ENCODE measurements at regions not wholly inside any gene's neighbourhood (a gene's known extent, or its start where the extent isn't known, plus 50 kb on each side); places are given as distances from the start of the nearest gene placed in this dataset.

- DNase-seq, result no peak
- no peak for FAIRE-seq
- Histone ChIP-seq H3K27me3 (ENCODE audit: control insufficient read depth in 3 of 3, insufficient read depth in 3 of 3, low read length in 3 of 3) (no peaks in the 10 kb centered on the region), H3K9me3 (ENCODE audit: control insufficient read depth in 2 of 2, insufficient read depth in 1 of 2, low read depth in 1 of 2, low read length in 1 of 2) (no peaks in the 10 kb centered on the region), H3K36me3 (ENCODE audit: control insufficient read depth in 3 of 3, insufficient read depth in 2 of 3, low read depth in 1 of 3, low read length in 3 of 3) (no peaks in the 10 kb centered on the region), H3K4me3 (ENCODE audit: low read depth in 1 of 3, low read length in 3 of 3) (no peak overlapping the region), H3K27ac (ENCODE audit: low read depth in 1 of 3, low read length in 2 of 3) (no peak overlapping the region), H3K4me1 (ENCODE audit: control insufficient read depth in 3 of 3, insufficient read depth in 2 of 3, low read depth in 1 of 3, low read length in 2 of 3) (no peaks in the 10 kb centered on the region)
These were observed 411.1 kb upstream of the SPOCK3 start for GRCh38 chr4:167645358-167645757.

GRCh38 chr4:167652267-167652666 lies 418.0 kb upstream of the SPOCK3 start:
- Histone ChIP-seq H3K9me3 (ENCODE audit: control insufficient read depth in 2 of 2, insufficient read depth in 1 of 2, low read depth in 1 of 2, low read length in 1 of 2) (peaks cover 0 to 4% of the 10 kb centered on the region in 2 donors), H3K36me3 (ENCODE audit: control insufficient read depth in 3 of 3, insufficient read depth in 2 of 3, low read depth in 1 of 3, low read length in 3 of 3) (no peaks in the 10 kb centered on the region), H3K4me1 (ENCODE audit: control insufficient read depth in 3 of 3, insufficient read depth in 2 of 3, low read depth in 1 of 3, low read length in 2 of 3) (no peaks in the 10 kb centered on the region), H3K27me3 (ENCODE audit: control insufficient read depth in 3 of 3, insufficient read depth in 3 of 3, low read length in 3 of 3) (no peaks in the 10 kb centered on the region), H3K4me3 (ENCODE audit: low read depth in 1 of 3, low read length in 3 of 3) (no peak overlapping the region), H3K27ac (ENCODE audit: low read depth in 1 of 3, low read length in 2 of 3) (no peak overlapping the region)
- DNase-seq, result no peak
- WGBS, 3 donors, result 61 to 70% (median 67%) methylated on average over 4 of the region's 4 CpGs
- no peak for FAIRE-seq

GRCh38 chr4:167688660-167689142 lies 403.6 kb upstream of the ANXA10 start:
- DNase-seq (no peak), FAIRE-seq (no peak)
- H3K4me1 ChIP-seq (ENCODE audit: control insufficient read depth in 3 of 3, insufficient read depth in 2 of 3, low read depth in 1 of 3, low read length in 2 of 3), result no peaks in the 10 kb centered on the region
- H3K9me3 ChIP-seq (ENCODE audit: control insufficient read depth in 2 of 2, insufficient read depth in 1 of 2, low read depth in 1 of 2, low read length in 1 of 2), result no peaks in the 10 kb centered on the region
- no peak overlapping the region for H3K27ac ChIP-seq (ENCODE audit: low read depth in 1 of 3, low read length in 2 of 3)
- no peaks in the 10 kb centered on the region for H3K27me3 ChIP-seq (ENCODE audit: control insufficient read depth in 3 of 3, insufficient read depth in 3 of 3, low read length in 3 of 3)
- H3K36me3 ChIP-seq (ENCODE audit: control insufficient read depth in 3 of 3, insufficient read depth in 2 of 3, low read depth in 1 of 3, low read length in 3 of 3), result no peaks in the 10 kb centered on the region
- WGBS, 3 donors, result 71 to 80% (median 75%) methylated on average over 9 of the region's 9 CpGs
- H3K4me3 ChIP-seq (ENCODE audit: low read depth in 1 of 3, low read length in 3 of 3), result no peak overlapping the region

- no peak overlapping the region for H3K4me3 ChIP-seq (ENCODE audit: low read depth in 1 of 3, low read length in 3 of 3)
- H3K27ac ChIP-seq (ENCODE audit: low read depth in 1 of 3, low read length in 2 of 3), result no peak overlapping the region
- H3K4me1 ChIP-seq (ENCODE audit: control insufficient read depth in 3 of 3, insufficient read depth in 2 of 3, low read depth in 1 of 3, low read length in 2 of 3), result no peaks in the 10 kb centered on the region
- H3K9me3 ChIP-seq (ENCODE audit: control insufficient read depth in 2 of 2, insufficient read depth in 1 of 2, low read depth in 1 of 2, low read length in 1 of 2), result no peaks in the 10 kb centered on the region
- FAIRE-seq (no peak), DNase-seq (no peak)
- no peaks in the 10 kb centered on the region for H3K36me3 ChIP-seq (ENCODE audit: control insufficient read depth in 3 of 3, insufficient read depth in 2 of 3, low read depth in 1 of 3, low read length in 3 of 3)
- H3K27me3 ChIP-seq (ENCODE audit: control insufficient read depth in 3 of 3, insufficient read depth in 3 of 3, low read length in 3 of 3), result no peaks in the 10 kb centered on the region
These were observed 389.9 kb upstream of the ANXA10 start for GRCh38 chr4:167702391-167702790.

- Histone ChIP-seq H3K9me3 (ENCODE audit: control insufficient read depth in 2 of 2, insufficient read depth in 1 of 2, low read depth in 1 of 2, low read length in 1 of 2) (no peaks in the 10 kb centered on the region), H3K36me3 (ENCODE audit: control insufficient read depth in 3 of 3, insufficient read depth in 2 of 3, low read depth in 1 of 3, low read length in 3 of 3) (no peaks in the 10 kb centered on the region), H3K4me1 (ENCODE audit: control insufficient read depth in 3 of 3, insufficient read depth in 2 of 3, low read depth in 1 of 3, low read length in 2 of 3) (no peaks in the 10 kb centered on the region), H3K4me3 (ENCODE audit: low read depth in 1 of 3, low read length in 3 of 3) (no peak overlapping the region), H3K27me3 (ENCODE audit: control insufficient read depth in 3 of 3, insufficient read depth in 3 of 3, low read length in 3 of 3) (no peaks in the 10 kb centered on the region), H3K27ac (ENCODE audit: low read depth in 1 of 3, low read length in 2 of 3) (no peak overlapping the region)
- WGBS, 3 donors, result 54 to 76% (median 70%) methylated on average over 5 of the region's 5 CpGs
- no peak for FAIRE-seq
- no peak for DNase-seq
These were observed 380.8 kb upstream of the ANXA10 start for GRCh38 chr4:167711517-167711916.

GRCh38 chr4:167713756-167714155 lies 378.6 kb upstream of the ANXA10 start:
- H3K4me3 ChIP-seq (ENCODE audit: low read depth in 1 of 3, low read length in 3 of 3), result no peak overlapping the region
- WGBS, 3 donors, result 73 to 89% (median 81%) methylated on average over 1 of the region's 1 CpG
- H3K27ac ChIP-seq (ENCODE audit: low read depth in 1 of 3, low read length in 2 of 3), result no peak overlapping the region
- FAIRE-seq, result no peak
- no peaks in the 10 kb centered on the region for H3K27me3 ChIP-seq (ENCODE audit: control insufficient read depth in 3 of 3, insufficient read depth in 3 of 3, low read length in 3 of 3)
- no peaks in the 10 kb centered on the region for H3K4me1 ChIP-seq (ENCODE audit: control insufficient read depth in 3 of 3, insufficient read depth in 2 of 3, low read depth in 1 of 3, low read length in 2 of 3)
- no peaks in the 10 kb centered on the region for H3K36me3 ChIP-seq (ENCODE audit: control insufficient read depth in 3 of 3, insufficient read depth in 2 of 3, low read depth in 1 of 3, low read length in 3 of 3)
- no peak for DNase-seq
- no peaks in the 10 kb centered on the region for H3K9me3 ChIP-seq (ENCODE audit: control insufficient read depth in 2 of 2, insufficient read depth in 1 of 2, low read depth in 1 of 2, low read length in 1 of 2)

- Histone ChIP-seq H3K27me3 (ENCODE audit: control insufficient read depth in 3 of 3, insufficient read depth in 3 of 3, low read length in 3 of 3) (no peaks in the 10 kb centered on the region), H3K27ac (ENCODE audit: low read depth in 1 of 3, low read length in 2 of 3) (no peak overlapping the region), H3K9me3 (ENCODE audit: control insufficient read depth in 2 of 2, insufficient read depth in 1 of 2, low read depth in 1 of 2, low read length in 1 of 2) (no peaks in the 10 kb centered on the region), H3K36me3 (ENCODE audit: control insufficient read depth in 3 of 3, insufficient read depth in 2 of 3, low read depth in 1 of 3, low read length in 3 of 3) (no peaks in the 10 kb centered on the region), H3K4me1 (ENCODE audit: control insufficient read depth in 3 of 3, insufficient read depth in 2 of 3, low read depth in 1 of 3, low read length in 2 of 3) (no peaks in the 10 kb centered on the region), H3K4me3 (ENCODE audit: low read depth in 1 of 3, low read length in 3 of 3) (no peak overlapping the region)
- no peak for FAIRE-seq
- DNase-seq, result no peak
- 49 to 69% (median 68%) methylated on average over 1 of the region's 1 CpG for WGBS, 3 donors
These were observed 377.2 kb upstream of the ANXA10 start for GRCh38 chr4:167715176-167715575.

GRCh38 chr4:167717495-167717894 lies 374.8 kb upstream of the ANXA10 start:
- no peaks in the 10 kb centered on the region for H3K27me3 ChIP-seq (ENCODE audit: control insufficient read depth in 3 of 3, insufficient read depth in 3 of 3, low read length in 3 of 3)
- H3K4me3 ChIP-seq (ENCODE audit: low read depth in 1 of 3, low read length in 3 of 3), result no peak overlapping the region
- no peaks in the 10 kb centered on the region for H3K36me3 ChIP-seq (ENCODE audit: control insufficient read depth in 3 of 3, insufficient read depth in 2 of 3, low read depth in 1 of 3, low read length in 3 of 3)
- FAIRE-seq (no peak), DNase-seq (no peak)
- no peaks in the 10 kb centered on the region for H3K4me1 ChIP-seq (ENCODE audit: control insufficient read depth in 3 of 3, insufficient read depth in 2 of 3, low read depth in 1 of 3, low read length in 2 of 3)
- H3K9me3 ChIP-seq (ENCODE audit: control insufficient read depth in 2 of 2, insufficient read depth in 1 of 2, low read depth in 1 of 2, low read length in 1 of 2), result no peaks in the 10 kb centered on the region
- WGBS, 3 donors, result 90 to 100% (median 92%) methylated on average over 2 of the region's 2 CpGs
- H3K27ac ChIP-seq (ENCODE audit: low read depth in 1 of 3, low read length in 2 of 3), result no peak overlapping the region

- H3K9me3 ChIP-seq (ENCODE audit: control insufficient read depth in 2 of 2, insufficient read depth in 1 of 2, low read depth in 1 of 2, low read length in 1 of 2), result no peaks in the 10 kb centered on the region
- DNase-seq, result no peak
- no peak for FAIRE-seq
- H3K27ac ChIP-seq (ENCODE audit: low read depth in 1 of 3, low read length in 2 of 3), result no peak overlapping the region
- H3K36me3 ChIP-seq (ENCODE audit: control insufficient read depth in 3 of 3, insufficient read depth in 2 of 3, low read depth in 1 of 3, low read length in 3 of 3), result no peaks in the 10 kb centered on the region
- WGBS, 3 donors, result 75 to 83% (median 76%) methylated on average over 4 of the region's 4 CpGs
- no peaks in the 10 kb centered on the region for H3K4me1 ChIP-seq (ENCODE audit: control insufficient read depth in 3 of 3, insufficient read depth in 2 of 3, low read depth in 1 of 3, low read length in 2 of 3)
- no peak overlapping the region for H3K4me3 ChIP-seq (ENCODE audit: low read depth in 1 of 3, low read length in 3 of 3)
- H3K27me3 ChIP-seq (ENCODE audit: control insufficient read depth in 3 of 3, insufficient read depth in 3 of 3, low read length in 3 of 3), result no peaks in the 10 kb centered on the region
These were observed 370.5 kb upstream of the ANXA10 start for GRCh38 chr4:167721617-167722486.

Data from small intestine (tissue), 7 donors.